ENCODE measurements at regions not wholly inside any gene's neighbourhood (a gene's known extent, or its start where the extent isn't known, plus 50 kb on each side); places are given as distances from the start of the nearest gene placed in this dataset.
"Not testable (repeated sequence)": the region's sequence is repeated elsewhere in the genome, so short reads cannot be mapped to it uniquely, and the experiment has no call there.

GRCh38 chr20:48039514-48039913, 254.2 kb upstream of the SULF2 start:
- no peak for DNase-seq (ENCODE audit: low spot score)

DNA sequence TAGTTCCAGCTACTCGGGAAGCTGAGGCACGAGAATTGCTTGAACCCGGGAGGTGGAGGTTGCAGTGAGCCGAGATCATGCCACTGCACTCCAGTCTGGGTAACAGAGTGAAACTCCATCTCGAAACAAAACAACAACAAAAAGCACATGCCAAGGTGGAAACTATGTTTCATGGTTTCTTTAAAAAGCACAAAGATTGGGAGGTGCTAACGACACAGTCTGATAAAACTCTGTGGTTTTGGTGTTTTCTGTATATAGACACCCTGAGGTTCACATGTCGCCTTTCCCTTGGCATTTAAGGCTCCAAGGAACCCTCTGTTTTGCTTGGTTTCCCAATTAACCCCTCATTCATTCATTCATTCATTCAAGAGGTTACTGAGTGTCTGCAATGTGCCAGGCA, 253.4 kb upstream of the SULF2 start:
- intact Hi-C loops (cut with DNase I), result no loop called here
- no peak for DNase-seq (ENCODE audit: low spot score)

More at GRCh38 chr20:48039514-48039913, 254.2 kb upstream of the SULF2 start:
- intact Hi-C loops (cut with DNase I), result no loop called here

GRCh38 chr20:48037798-48038197, 252.5 kb upstream of the SULF2 start:
- DNase-seq (ENCODE audit: low spot score); intact Hi-C loops (cut with DNase I): not testable (repeated sequence)

GRCh38 chr20:48035961-48036731, 250.9 kb upstream of the SULF2 start:
- DNase-seq (ENCODE audit: low spot score), result no peak
- intact Hi-C loops (cut with DNase I), result no loop called here

GRCh38 chr20:48034751-48035150, 249.5 kb upstream of the SULF2 start:
- DNase-seq (ENCODE audit: low spot score), result no peak
- intact Hi-C loops (cut with DNase I), result no loop called here

DNA sequence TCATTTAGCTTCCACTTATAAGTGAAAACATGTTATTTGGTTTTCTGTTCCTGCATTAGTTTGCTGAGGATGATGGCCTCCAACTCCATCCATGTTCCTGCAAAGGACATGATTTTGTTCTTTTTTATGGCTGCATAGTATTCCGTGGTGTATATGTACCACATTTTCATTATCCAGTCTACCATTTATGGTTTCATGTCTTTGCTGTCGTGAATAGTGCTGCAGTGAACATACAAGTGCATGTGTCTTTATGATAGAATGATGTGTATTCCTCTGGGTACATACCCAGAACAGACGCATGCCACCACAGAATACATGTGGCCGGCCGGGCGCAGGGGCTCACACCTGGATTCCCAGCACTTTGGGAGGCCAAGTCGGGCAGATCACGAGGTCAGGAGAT, 247.7 kb upstream of the SULF2 start:
- intact Hi-C loops (cut with DNase I); DNase-seq (ENCODE audit: low spot score): not testable (repeated sequence)

DNA sequence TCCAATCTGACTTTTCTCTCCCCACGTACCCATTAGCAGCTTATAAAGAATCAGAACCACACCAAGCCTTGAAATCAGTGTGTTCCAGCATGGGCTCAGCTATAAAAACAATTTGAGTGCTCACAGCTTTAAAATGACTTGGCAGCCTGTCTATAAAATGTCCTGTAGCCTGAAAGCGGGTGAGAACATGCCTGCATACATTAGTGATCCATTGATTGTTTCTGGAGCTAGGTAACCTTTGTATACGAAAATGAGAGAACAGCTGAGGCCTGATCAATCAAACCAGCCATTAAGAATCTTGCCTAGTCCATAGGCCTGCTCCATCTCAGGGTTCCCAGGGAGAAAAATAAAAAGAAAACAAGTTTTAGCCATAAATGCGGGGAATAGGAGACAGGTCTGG, 245.8 kb upstream of the SULF2 start:
- intact Hi-C loops (cut with DNase I), result no loop called here
- DNase-seq (ENCODE audit: low spot score), result no peak

GRCh38 chr20:48026981-48027592, 241.8 kb upstream of the SULF2 start:
- intact Hi-C loops (cut with DNase I), result no loop called here
- DNase-seq (ENCODE audit: low spot score), result no peak

GRCh38 chr20:48025661-48026060, 240.4 kb upstream of the SULF2 start:
- intact Hi-C loops (cut with DNase I), result no loop called here
- no peak for DNase-seq (ENCODE audit: low spot score)

DNA sequence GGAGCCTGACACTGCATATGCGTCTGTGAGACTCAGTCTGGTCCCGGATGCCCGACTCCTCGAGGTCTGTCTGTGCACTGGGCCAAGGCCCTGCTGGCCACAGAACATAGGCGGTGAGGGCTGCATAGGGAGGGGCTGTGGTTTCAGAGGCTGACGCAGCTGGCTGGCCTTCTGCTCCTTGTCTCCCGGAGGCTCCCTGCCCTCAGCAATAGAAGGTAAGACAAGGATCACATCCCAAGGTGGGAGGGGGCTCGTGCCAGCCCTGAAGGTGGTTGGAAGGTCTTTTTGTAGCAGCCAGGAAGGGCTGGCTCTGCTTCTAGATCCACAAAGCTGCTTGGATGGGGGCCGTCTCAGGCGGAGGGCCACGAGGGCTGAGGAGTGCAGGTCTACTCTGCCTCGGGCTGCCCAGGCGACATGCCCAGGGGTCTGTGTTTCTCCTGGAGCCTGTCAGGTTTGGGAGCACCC, 239.8 kb upstream of the SULF2 start:
- no peak for DNase-seq (ENCODE audit: low spot score)
- intact Hi-C loops (cut with DNase I), result no loop called here

DNA sequence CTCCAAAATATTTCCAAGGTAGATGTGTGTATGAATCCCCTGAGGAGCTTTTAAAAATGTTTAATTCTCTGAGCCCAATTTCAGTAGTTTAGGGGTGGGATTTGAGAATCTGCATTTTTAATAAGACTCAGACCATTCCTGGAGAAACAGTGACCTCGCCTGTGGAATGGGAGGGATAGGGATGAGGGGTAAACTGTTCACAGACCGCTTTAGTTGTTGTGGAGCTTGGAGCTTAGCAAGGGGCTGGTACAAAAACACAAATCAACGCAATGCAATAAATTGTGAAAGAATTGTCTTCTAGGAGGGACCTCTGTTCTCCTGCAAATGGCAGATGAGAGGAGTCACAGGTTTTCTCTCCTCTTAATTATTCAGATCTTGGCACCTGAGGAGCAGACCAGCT, 239.3 kb upstream of the SULF2 start:
- DNase-seq (ENCODE audit: low spot score), result no peak
- intact Hi-C loops (cut with DNase I), result no loop called here

DNA sequence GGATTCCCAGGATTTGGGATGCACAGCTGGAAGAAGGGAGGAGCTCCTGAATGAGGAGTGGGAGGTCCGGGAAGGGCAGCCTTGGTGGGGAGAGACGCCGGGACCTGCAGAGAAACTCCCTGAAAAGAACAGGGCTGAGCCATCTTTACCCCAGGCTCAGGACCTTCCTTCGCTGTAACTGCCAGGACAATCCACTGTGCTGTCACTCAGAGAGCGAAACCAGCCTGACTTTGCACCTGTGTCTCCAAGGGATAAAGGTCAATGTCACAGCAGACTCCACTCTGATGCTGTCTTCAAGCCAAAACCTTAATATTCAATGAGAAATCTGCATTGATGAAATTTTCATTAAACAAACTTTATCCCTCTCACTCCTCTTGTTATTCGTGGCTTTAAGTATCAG, 235.4 kb upstream of the SULF2 start:
- intact Hi-C loops (cut with DNase I), result not testable (repeated sequence)

GRCh38 chr20:48019940-48020339, 234.7 kb upstream of the SULF2 start:
- intact Hi-C loops (cut with DNase I), result no loop called here
- DNase-seq (ENCODE audit: low spot score), result no peak

More for the DNA sequence above, 235.4 kb upstream of the SULF2 start:
- DNase-seq (ENCODE audit: low spot score), result not testable (repeated sequence)

GRCh38 chr20:48019496-48019895, 234.2 kb upstream of the SULF2 start:
- intact Hi-C loops (cut with DNase I), result no loop called here
- no peak for DNase-seq (ENCODE audit: low spot score)

GRCh38 chr20:48018851-48019250, 233.6 kb upstream of the SULF2 start:
- DNase-seq (ENCODE audit: low spot score); intact Hi-C loops (cut with DNase I): not testable (repeated sequence)

- intact Hi-C loops (cut with DNase I), result no loop called here
- no peak for DNase-seq (ENCODE audit: low spot score)
These were observed 232.7 kb upstream of the SULF2 start for GRCh38 chr20:48017992-48018391.

DNA sequence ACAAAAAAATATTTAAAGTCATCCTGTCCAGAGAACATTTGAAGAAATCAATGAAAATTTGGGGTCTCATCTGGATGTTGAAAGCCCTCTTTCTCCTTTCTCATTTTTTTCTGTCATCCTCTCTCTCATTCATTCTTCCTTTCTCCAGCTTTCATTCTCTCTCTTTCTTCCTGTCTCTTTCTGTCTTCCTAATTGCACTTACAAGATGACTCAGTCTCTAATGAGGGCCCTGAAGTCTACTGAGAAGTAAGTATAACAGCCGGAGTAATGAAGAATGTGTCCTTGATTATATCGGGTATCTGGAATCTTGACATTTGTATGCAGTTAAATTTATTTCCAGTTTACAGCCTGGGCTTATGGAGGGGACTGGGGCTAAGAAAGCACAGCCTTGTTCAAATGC, 232.2 kb upstream of the SULF2 start:
- intact Hi-C loops (cut with DNase I), result no loop called here

DNA sequence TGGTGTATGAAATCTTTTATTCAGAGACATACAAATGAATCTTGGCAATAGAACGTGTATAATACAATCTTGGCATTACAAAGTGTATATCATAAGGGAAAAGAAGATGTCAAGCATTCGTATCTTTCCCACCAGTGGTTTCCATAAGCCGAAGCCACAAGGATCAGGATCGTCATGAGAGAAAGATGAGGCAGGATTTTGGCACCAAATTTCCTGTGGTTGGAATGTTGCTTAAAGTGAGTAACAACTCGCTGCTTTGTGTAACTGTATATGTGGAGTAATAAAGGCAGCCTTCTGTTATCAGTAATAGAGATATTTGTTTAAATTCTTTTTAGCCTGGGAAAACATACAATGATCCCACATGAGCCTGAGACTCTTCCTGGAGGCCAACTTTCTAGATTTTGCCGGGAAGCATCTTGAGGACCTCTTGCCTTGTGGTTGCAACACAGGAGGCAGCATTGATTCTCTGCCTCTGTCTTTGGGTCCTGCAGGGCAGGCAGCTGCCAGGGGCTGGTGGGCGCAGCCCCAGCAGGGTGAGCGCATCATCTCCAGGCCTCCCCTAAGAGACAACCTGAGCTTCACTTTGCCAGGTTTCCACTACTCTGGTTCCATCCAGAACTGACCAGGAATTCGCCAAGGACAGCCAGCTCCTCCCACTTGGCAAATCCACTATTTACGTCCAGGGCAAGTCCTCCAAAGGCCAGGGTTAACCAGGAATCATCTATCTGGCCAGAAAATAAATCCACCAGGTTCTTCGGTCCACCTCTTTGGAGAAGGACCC, 230.9 kb upstream of the SULF2 start:
- intact Hi-C loops (cut with DNase I), result no loop called here
- DNase-seq (ENCODE audit: low spot score), result no peak

More for the DNA sequence above, 232.2 kb upstream of the SULF2 start:
- no peak for DNase-seq (ENCODE audit: low spot score)

DNA sequence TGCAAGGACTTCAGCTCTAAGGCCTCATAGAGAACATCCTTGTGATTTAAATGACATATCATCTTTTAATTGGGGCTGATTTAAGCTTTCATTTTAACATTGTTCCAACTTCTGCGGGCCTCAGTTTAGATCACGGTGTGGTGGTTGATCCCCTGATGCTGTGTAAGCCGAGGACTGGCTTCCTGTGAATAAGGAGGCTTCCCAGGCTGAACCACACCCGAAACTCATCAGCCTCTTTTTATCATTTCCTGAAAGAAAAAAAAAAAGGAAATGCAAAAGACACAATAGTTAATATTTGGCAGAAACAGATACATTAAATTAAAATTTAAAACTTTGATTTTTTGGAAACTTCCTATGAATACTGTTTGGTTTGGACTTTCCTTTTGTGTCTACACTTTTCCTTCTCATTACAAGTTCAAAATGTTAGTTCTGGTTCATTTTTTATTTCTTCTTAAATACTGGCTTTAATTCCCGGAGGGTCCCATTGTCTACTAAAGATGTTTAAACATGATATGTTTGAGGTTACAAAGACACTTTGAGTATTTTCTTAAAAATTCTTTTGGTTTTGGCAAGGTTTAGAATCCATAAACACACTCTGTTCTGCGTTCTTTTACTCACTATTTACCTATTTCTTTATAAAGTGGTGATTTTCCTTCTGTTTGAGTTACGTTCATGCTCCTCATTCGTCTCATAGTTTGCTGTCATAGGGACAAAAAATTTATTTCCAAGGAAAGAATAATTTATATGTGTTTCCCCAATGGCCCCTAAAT, 230.0 kb upstream of the SULF2 start:
- no peak for DNase-seq (ENCODE audit: low spot score)
- intact Hi-C loops (cut with DNase I), result no loop called here

Measured in cardiac septum (tissue), 1 donor.